GM20000 (cell line): ENCODE measurements at regions not wholly inside any gene's neighbourhood (a gene's known extent, or its start where the extent isn't known, plus 50 kb on each side); places are given as distances from the start of the nearest gene placed in this dataset.

Experiments
- DNase-seq: peaks from one replicate; pipeline ENCODE4 v3.0.0; 2012; ENCODE audit warnings: low spot score
- TF ChIP-seq, protein P1 (sequence below): IDR thresholded peaks from 2 replicates; pipeline ENCODE4 v1.5.1; 2012; ENCODE audit warnings: mild to moderate bottlenecking, control low read depth; ENCODE audit errors: extremely low read depth, missing control alignments

- TF ChIP-seq, protein P1, sequence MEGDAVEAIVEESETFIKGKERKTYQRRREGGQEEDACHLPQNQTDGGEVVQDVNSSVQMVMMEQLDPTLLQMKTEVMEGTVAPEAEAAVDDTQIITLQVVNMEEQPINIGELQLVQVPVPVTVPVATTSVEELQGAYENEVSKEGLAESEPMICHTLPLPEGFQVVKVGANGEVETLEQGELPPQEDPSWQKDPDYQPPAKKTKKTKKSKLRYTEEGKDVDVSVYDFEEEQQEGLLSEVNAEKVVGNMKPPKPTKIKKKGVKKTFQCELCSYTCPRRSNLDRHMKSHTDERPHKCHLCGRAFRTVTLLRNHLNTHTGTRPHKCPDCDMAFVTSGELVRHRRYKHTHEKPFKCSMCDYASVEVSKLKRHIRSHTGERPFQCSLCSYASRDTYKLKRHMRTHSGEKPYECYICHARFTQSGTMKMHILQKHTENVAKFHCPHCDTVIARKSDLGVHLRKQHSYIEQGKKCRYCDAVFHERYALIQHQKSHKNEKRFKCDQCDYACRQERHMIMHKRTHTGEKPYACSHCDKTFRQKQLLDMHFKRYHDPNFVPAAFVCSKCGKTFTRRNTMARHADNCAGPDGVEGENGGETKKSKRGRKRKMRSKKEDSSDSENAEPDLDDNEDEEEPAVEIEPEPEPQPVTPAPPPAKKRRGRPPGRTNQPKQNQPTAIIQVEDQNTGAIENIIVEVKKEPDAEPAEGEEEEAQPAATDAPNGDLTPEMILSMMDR, result no peak
- DNase-seq, result no peak
Measured at GRCh38 chr16:73339821-73340220, 291.9 kb upstream of the ZFHX3 start.

DNA sequence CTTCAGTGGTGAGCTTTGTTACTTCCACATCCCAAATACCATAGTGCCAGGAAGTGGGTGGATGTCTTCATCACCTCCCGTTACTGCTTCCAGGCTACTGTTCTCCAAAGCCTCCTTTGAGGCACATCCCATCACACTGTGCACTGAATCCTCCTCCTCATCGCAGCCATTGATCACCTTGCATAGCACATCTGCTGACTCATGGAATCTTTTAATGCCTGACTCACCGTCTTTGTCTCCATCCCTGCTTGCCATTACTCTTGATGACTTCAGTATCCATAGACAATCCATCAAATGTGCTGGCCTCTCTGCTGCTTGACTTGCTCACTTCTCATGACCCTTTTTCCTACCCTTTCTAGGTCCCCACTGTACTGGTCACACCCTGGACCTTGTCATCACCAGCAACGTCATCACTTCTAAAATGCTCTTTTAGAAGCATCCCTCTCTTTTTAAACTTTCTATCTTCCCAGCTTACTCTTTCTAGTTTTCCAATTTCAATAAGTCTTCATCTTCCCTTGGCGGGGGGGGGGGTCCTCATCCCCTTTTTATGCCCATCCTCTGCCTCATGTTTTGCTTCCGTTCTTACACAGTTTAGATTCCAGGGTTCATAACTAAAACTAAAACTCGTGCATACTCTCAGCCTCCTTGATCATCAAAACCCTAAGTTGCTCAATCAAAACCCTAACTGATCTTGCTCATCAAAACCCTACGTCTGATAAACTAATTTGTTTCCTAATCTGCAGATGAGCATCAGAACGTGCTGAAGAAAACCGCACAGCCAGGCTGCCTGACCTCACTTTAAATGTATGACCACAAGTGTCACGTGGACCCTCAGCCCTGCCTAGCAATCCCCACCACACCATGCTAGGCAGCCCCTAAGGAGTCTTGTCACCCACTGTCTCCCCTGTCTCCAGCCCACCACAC, 289.7 kb upstream of the ZFHX3 start:
- TF ChIP-seq, protein P1, result no peak
- DNase-seq, result no peak

DNA sequence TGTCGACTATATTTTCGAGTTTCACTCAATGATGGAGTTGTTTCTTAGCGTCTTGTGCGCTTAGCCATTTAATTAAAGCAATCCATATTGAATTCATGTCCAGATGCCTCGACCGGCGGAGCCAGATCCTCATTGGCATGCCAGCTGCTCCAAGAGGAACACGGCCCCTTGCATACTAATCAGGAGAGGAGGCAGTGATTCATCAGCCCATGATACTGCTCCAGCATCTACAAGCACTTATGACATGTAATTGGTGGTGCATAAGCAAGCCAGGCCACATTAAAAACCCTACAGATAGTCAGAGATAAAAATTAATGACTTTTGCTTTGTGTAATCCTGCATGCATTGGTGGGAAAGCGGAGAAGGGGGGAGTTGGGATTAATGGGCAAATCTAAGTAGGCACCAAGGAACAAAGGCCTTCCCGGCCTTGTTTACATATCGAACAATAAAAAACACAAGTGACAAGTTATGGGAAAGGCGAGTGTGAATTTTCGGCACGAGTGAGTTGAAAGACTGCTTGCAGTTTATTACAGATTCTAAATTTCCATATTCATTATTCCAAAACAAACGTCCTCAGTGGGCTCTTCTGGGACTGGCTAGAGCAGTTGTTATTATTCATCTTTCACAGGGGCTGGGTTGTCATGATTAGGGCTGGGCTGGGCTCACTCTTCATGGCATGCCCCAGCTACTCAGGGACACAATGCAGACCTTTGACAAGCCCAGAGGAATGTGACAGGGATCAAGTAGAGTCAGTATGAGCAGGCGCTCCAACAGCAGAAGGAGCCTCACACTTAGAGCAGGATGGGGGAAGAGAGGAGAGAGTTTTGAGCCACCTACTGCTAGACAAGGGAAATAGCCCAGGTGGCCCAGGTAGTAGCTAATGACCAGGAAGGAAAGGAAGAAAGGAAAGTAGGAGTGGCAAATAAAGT, 281.7 kb upstream of the ZFHX3 start:
- DNase-seq, result no peak
- TF ChIP-seq, protein P1, result no peak

- no peak for DNase-seq
- TF ChIP-seq, protein P1, result no peak
Measured at GRCh38 chr16:73326770-73327470, 279.0 kb upstream of the ZFHX3 start.

DNA sequence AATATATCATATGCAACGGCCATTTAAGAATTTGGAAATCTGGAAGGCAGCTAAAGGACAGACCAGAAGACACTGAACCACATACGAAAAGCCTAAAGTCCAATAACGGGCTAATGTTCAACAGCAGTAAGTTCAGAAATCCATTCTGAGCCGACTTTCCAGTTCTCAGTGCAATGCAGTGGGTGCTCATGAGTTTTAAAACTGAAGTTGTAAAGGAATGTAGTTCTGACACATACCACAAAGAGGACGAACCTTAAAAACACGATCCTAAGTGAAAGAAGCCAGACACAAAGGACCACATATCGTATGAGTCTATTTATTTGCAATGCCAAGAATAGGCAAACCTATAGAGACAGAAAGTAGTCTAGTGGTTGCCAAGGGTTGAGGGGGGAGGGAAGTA, 278.3 kb upstream of the ZFHX3 start:
- no peak for DNase-seq
- TF ChIP-seq, protein P1, result no peak

DNA sequence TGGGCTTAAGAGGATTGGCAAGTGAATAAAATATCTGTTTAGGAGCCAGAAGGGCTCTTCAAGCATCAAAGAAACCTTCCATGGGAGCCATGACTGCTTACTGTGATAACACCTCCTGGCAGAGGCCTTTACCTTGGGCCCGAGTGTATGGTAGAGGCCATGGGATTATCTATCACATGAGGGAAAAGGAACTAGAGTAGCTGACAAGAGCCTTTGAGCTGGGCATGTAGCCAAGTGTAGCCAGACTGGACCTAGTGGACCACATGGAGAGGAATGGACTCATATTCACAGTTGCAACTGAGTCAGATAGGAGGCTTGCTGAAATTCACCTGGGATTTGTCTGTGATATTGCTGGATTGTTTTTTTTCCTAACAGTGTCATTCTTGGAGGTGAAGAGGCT, 276.0 kb upstream of the ZFHX3 start:
- DNase-seq, result no peak
- TF ChIP-seq, protein P1, result no peak
